NCI-H1105 (cell line): ENCODE measurements at regions not wholly inside any gene's neighbourhood (a gene's known extent, or its start where the extent isn't known, plus 50 kb on each side); places are given as distances from the start of the nearest gene placed in this dataset.

Experiments used
- DNase-seq: peaks from one replicate; lab custom pipeline; 2025; lab: John Stamatoyannopoulos, UW

DNA sequence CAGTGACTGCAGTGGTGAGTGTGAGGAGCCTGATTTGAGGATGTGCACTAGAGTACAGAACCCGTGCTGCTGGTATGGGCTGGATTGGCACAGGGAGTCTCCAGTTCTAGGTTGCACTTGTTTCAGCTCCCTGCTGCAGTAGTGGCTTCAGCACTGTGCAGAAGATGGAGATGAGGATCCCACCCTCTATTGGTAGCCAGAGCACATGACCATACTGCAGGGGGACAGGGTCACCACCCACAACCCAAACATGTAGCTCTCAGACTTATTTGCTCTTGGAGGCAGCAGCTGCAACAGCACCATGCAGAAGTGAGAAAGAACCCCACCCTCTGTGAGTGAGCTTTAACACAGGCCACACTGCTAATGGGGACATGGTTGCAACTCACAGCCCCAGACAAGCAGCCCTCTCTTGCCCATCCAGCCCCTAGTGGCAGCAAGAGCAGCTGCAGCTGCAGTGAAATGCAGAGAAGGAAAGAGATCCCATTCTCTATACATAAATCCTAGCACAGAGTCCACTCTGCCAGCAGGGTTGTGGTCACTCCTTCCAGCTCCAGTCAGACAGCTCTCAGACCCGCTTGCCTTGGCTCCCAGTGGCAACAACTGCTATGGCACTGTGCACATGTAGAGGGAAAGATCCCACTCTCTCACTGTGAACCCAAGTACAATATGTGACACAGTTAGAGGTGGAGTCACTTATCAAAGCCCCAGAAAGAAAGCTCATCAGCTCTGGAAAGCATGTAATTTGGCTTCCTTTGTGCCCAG, 51.4 kb upstream of the SCIN start:
- DNase-seq = no peak

DNA sequence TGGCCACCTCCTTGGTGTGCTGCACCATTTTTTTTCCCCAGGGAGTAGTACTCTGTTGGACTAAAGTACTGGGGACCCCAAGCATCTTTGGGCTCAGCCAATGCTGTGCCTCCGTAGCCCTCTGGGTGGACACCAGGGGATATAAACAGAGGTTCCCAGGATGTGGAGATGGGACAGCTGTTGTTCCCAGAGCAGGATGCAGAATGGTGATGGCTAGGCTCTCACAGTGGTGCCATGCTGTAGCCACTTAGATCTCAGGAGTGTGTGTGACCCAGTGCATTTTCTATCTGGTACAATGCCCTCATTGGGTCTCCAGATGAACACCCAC, 50.9 kb upstream of the SCIN start:
- no peak for DNase-seq
